ENCODE measurements at regions not wholly inside any gene's neighbourhood (a gene's known extent, or its start where the extent isn't known, plus 50 kb on each side); places are given as distances from the start of the nearest gene placed in this dataset.
A peak's percentile ranks its signal among the peaks of the same experiment; 100 is the strongest.

DNA sequence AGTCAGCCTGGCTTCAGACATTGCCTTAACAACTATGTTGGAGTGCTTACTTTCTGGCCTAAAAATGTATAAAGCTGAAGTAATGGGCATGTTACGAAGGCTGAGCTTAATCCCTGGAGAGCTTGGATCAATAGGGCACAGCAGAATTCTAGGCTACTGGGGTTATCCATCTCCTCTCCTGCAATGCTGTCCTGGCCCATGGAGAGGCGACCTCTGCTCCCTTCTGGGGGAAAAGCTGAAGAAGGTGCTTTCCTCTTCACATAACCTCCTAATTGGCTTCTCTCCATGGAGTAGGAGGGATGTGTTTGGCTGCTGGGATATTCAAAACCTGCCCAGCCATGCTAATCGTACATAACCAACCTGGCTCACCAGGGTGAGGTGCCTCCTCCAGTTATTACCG, 403.5 kb downstream of the DMRT2 start:
- H3K9me3 ChIP-seq (replicated peaks) = no peaks in the 10 kb centered on the region
- peaks cover 22% of the 10 kb centered on the region for H3K4me1 ChIP-seq (replicated peaks)
- H3K27me3 ChIP-seq (replicated peaks) = no peaks in the 10 kb centered on the region
- no peak overlapping the region for H3K4me3 ChIP-seq
- H3K27ac ChIP-seq = no peak overlapping the region
- no peak for DNase-seq (ENCODE audit: low read depth in 1 of 2, low spot score in 2 of 2)
- no peaks in the 10 kb centered on the region for H3K36me3 ChIP-seq

- H3K27ac ChIP-seq = no peak overlapping the region
- H3K36me3 ChIP-seq = no peaks in the 10 kb centered on the region
- peaks cover 25% of the 10 kb centered on the region for H3K4me1 ChIP-seq (replicated peaks)
- no peaks in the 10 kb centered on the region for H3K27me3 ChIP-seq (replicated peaks)
- no peak overlapping the region for H3K4me3 ChIP-seq
- peak in 1 of 2 experiments; percentile 14 for DNase-seq (ENCODE audit: low read depth in 1 of 2, low spot score in 2 of 2)
- no peaks in the 10 kb centered on the region for H3K9me3 ChIP-seq (replicated peaks)
Measured at GRCh38 chr9:1454211-1454610, 404.1 kb downstream of the DMRT2 start.

DNA sequence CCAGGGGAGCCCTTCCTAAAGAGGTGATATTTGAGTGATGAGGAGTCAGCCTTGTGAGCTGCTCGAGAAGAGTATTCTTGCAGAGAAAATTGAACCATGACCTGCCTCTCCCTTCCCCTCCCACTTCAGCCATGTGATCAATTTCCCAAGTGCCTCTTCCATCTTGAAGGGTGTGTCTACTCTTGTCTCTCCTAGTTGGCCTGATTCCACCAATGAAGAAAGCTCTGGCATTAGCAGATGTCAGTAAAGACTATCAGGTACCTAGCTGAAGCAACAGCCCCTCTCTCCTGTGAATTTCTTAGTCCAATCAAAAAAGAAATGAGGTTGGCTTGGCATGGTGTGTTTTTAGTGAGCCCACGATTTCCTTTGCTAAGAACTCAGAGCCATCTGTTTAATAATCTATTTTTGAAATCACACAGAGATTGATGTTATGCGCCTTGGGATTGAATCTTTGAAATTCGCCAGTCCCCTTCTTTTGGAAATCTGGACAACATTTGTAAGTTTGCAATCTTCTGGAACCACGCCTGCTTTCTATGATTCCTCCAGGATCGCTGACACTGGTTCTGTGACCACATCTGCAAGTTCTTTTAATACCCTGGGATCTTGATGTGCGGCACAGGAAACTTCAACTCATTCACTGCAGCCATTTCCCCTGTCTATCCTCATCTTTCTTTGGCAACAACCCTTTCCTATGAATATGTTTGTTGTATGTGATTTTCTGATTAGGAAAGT, 404.6 kb downstream of the DMRT2 start:
- Histone ChIP-seq H3K27me3 (replicated peaks) (no peaks in the 10 kb centered on the region), H3K4me3 (no peak overlapping the region)
- no peak for DNase-seq (ENCODE audit: low read depth in 1 of 2, low spot score in 2 of 2)

GRCh38 chr9:1455766-1456165, 405.6 kb downstream of the DMRT2 start:
- Histone ChIP-seq H3K4me1 (replicated peaks) (peaks cover 25% of the 10 kb centered on the region), H3K4me3 (no peak overlapping the region), H3K27ac (no peak overlapping the region), H3K36me3 (no peaks in the 10 kb centered on the region), H3K27me3 (replicated peaks) (no peaks in the 10 kb centered on the region), H3K9me3 (replicated peaks) (no peaks in the 10 kb centered on the region)
- no peak for DNase-seq (ENCODE audit: low read depth in 1 of 2, low spot score in 2 of 2)

More for the DNA sequence above, 404.6 kb downstream of the DMRT2 start:
- Histone ChIP-seq H3K4me1 (replicated peaks) (peaks cover 25% of the 10 kb centered on the region), H3K9me3 (replicated peaks) (no peaks in the 10 kb centered on the region), H3K36me3 (no peaks in the 10 kb centered on the region), H3K27ac (no peak overlapping the region)

DNA sequence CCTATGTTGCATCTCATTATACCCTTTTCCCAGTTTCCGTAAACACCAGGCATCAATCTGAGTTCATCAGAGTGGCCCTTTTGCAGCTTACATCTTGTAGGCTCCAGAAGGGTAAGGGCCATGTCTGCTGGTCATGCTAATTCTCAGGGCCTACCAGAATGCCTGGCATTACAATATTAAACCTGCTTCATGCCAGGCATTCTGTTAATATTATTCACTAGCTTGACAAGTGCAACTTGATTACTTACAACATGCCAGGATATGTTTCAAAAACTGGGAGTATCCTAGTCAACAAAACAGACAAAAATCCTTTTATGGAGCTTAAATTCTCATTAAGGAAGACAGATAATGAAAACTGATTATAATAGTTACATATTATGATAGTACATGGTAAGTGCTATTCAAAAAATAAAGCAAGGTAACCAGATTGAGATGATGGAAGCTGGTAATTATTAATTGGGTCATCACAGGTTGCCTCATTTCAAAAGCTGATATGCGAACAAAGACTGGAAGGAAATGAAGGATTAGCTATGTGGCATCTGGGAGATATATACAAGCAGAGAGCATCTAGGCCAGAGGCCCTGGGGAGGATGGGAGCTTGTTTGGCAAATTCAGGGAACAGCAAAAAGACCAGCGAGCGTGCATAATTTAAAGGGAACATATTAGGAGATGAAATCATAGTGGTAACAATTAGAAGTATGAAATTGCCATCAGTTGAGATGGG, 406.3 kb downstream of the DMRT2 start:
- Histone ChIP-seq H3K27me3 (replicated peaks) (no peaks in the 10 kb centered on the region), H3K27ac (no peak overlapping the region), H3K4me3 (no peak overlapping the region), H3K9me3 (replicated peaks) (no peaks in the 10 kb centered on the region), H3K4me1 (replicated peaks) (peaks cover 25% of the 10 kb centered on the region), H3K36me3 (no peaks in the 10 kb centered on the region)
- no peak for DNase-seq (ENCODE audit: low read depth in 1 of 2, low spot score in 2 of 2)

DNA sequence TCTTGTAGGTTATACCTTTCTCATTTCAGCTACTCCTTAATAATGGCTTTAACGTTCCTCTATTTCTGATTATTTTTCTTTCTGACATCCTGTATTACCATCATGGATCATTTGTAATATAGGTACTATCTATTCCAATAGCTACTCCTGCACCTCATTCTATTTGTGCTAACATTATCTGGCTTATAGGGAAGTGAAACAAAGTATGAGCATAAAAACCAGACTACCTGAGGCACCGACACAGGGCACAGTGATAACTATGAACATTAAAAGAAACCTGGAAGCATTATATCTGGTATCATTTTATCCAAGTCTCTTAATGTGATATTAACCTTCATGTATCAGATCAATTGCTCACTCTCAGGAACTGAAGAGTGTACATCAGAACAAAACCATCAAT, 407.3 kb downstream of the DMRT2 start:
- Histone ChIP-seq H3K9me3 (replicated peaks) (no peaks in the 10 kb centered on the region), H3K36me3 (no peaks in the 10 kb centered on the region), H3K27me3 (replicated peaks) (no peaks in the 10 kb centered on the region), H3K4me3 (no peak overlapping the region), H3K4me1 (replicated peaks) (peaks cover 32% of the 10 kb centered on the region), H3K27ac (no peak overlapping the region)
- no peak for DNase-seq (ENCODE audit: low read depth in 1 of 2, low spot score in 2 of 2)

DNA sequence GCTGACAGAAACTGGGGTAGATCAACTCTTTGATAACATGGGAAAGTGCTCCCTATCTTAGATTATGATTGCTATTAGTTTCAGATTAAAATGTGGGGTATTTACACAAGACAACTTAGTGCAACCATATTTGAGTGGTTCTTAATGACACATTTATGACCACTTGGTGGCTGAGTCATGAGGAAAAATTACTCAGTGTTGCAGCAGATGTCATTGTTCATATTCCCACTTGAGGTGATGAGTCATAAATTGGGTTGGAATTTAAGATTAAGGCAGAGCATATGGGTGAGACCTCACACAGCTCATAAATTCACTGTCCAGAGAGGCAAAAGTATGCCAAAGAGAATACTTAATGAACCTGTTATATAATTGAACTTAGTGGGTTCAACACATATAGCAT, 408.3 kb downstream of the DMRT2 start:
- Histone ChIP-seq H3K4me1 (replicated peaks) (peaks cover 35% of the 10 kb centered on the region), H3K36me3 (no peaks in the 10 kb centered on the region), H3K4me3 (no peak overlapping the region), H3K27me3 (replicated peaks) (no peaks in the 10 kb centered on the region), H3K9me3 (replicated peaks) (no peaks in the 10 kb centered on the region), H3K27ac (peak overlapping the region; percentile 25; the same call in 1 of the 2 replicates)
- DNase-seq (ENCODE audit: low read depth in 1 of 2, low spot score in 2 of 2) = peak; percentile 44 to 57

GRCh38 chr9:1460143-1460769, 410.1 kb downstream of the DMRT2 start:
- Histone ChIP-seq H3K4me3 (no peak overlapping the region), H3K27me3 (replicated peaks) (no peaks in the 10 kb centered on the region), H3K4me1 (replicated peaks) (peaks cover 19% of the 10 kb centered on the region), H3K9me3 (replicated peaks) (no peaks in the 10 kb centered on the region), H3K36me3 (no peaks in the 10 kb centered on the region), H3K27ac (no peak overlapping the region)
- DNase-seq (ENCODE audit: low read depth in 1 of 2, low spot score in 2 of 2) = no peak

DNA sequence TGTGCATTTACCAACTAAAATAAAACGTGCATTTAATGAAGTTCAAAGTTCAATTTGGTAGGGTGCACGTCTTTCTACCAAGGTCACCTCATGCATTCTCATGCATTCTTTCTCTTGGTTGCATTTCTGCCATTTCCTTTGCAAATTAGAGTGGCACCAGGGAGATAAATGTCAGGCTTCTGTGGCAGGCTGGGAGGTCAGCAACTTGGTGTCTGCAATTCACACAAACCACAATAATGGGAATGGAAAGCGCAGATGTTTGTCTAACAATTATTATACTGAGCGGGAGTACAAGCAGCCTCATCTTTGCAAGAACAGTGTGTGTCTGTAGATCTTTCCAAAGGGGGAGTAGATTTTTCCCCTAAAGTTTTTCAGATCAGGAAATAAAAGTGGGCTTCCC, 411.7 kb downstream of the DMRT2 start:
- Histone ChIP-seq H3K27ac (no peak overlapping the region), H3K27me3 (replicated peaks) (no peaks in the 10 kb centered on the region), H3K4me1 (replicated peaks) (peaks cover 18% of the 10 kb centered on the region), H3K36me3 (no peaks in the 10 kb centered on the region), H3K4me3 (no peak overlapping the region), H3K9me3 (replicated peaks) (no peaks in the 10 kb centered on the region)
- DNase-seq (ENCODE audit: low read depth in 1 of 2, low spot score in 2 of 2) = no peak

DNA sequence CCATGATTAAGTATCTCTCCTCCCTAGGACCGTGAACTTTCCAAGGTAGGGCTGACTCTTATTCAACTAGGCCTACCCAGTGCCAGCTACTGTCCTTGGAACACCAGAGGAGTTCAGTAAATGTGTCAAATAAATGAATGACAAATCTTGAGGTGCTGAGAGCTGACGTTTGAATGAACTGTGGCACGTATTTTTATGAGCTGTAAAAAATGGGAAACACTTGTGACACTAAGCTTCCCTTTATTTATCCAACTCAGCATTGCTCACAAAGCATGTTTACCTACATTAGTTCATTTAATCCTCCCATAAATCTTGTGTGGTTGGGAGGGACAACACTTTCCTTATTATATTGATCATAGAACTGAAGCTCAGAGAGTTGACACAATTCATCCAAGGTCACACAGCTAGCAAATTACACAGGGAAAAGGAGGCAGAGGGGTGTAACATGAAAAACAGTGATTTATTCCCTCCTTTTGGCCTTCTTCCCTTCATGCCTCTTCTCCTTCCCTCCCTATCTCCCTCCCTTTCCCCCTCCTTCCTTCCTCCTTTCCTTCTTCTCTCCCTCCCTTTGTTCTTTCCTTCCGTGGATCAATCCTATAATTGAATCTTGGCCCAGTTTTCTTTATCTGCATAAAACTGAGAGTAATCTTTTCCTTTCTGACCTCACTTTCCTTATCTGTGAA, 412.6 kb downstream of the DMRT2 start:
- H3K27me3 ChIP-seq (replicated peaks) = no peaks in the 10 kb centered on the region
- no peaks in the 10 kb centered on the region for H3K36me3 ChIP-seq
- H3K9me3 ChIP-seq (replicated peaks) = no peaks in the 10 kb centered on the region
- H3K4me1 ChIP-seq (replicated peaks) = peaks cover 18% of the 10 kb centered on the region
- no peak overlapping the region for H3K27ac ChIP-seq
- H3K4me3 ChIP-seq = no peak overlapping the region
- DNase-seq (ENCODE audit: low read depth in 1 of 2, low spot score in 2 of 2) = no peak

- DNase-seq (ENCODE audit: low read depth in 1 of 2, low spot score in 2 of 2) = no peak
Measured at GRCh38 chr9:1469996-1470395, 419.8 kb downstream of the DMRT2 start.

GRCh38 chr9:1473956-1474634, 423.9 kb downstream of the DMRT2 start:
- H3K4me1 ChIP-seq (replicated peaks) = no peaks in the 10 kb centered on the region
- H3K4me3 ChIP-seq = no peak overlapping the region
- no peaks in the 10 kb centered on the region for H3K27me3 ChIP-seq (replicated peaks)
- no peak overlapping the region for H3K27ac ChIP-seq
- no peaks in the 10 kb centered on the region for H3K36me3 ChIP-seq
- H3K9me3 ChIP-seq (replicated peaks) = no peaks in the 10 kb centered on the region
- no peak for DNase-seq (ENCODE audit: low read depth in 1 of 2, low spot score in 2 of 2)

More at GRCh38 chr9:1469996-1470395, 419.8 kb downstream of the DMRT2 start:
- Histone ChIP-seq H3K4me3 (no peak overlapping the region), H3K27ac (no peak overlapping the region), H3K36me3 (no peaks in the 10 kb centered on the region), H3K9me3 (replicated peaks) (no peaks in the 10 kb centered on the region), H3K27me3 (replicated peaks) (no peaks in the 10 kb centered on the region), H3K4me1 (replicated peaks) (no peaks in the 10 kb centered on the region)

DNA sequence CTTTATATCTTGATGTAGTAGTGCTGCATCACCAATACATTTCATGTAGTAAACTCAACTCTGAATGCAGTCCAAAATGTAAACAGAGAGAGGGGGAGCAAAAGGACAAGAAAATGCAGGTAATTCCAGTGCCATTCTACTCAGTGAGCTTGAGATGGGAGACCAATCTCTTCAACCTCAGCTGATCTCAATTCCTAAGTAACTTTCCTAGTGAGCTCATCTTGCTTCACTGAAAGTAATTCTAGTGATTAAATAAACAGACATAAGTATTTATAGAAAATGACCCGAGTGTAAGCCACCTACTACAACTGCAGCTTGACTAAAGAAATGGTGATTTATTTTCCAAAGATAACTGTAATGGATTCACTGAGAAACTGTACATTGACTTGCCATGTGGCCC, 424.5 kb downstream of the DMRT2 start:
- H3K4me1 ChIP-seq (replicated peaks) = no peaks in the 10 kb centered on the region
- H3K9me3 ChIP-seq (replicated peaks) = no peaks in the 10 kb centered on the region
- H3K27me3 ChIP-seq (replicated peaks) = no peaks in the 10 kb centered on the region
- DNase-seq (ENCODE audit: low read depth in 1 of 2, low spot score in 2 of 2) = no peak
- no peak overlapping the region for H3K4me3 ChIP-seq
- H3K36me3 ChIP-seq = no peaks in the 10 kb centered on the region
- no peak overlapping the region for H3K27ac ChIP-seq

Measured in SJSA1 (cell line).